WERI-Rb-1 (cell line): ENCODE measurements at regions not wholly inside any gene's neighbourhood (a gene's known extent, or its start where the extent isn't known, plus 50 kb on each side); places are given as distances from the start of the nearest gene placed in this dataset.

Source experiments
- DNase-seq: peaks from one replicate; pipeline ENCODE4 v3.0.0-alpha.2; 2020
- H3K27ac ChIP-seq: fragments of 250-450 bp; sonication (Bioruptor Pico); 2 replicates; pipeline ENCODE4 v1.5.1; 2020; ENCODE audit warnings: mild to moderate bottlenecking, moderate library complexity
- H3K27me3 ChIP-seq: fragments of 250-450 bp; sonication (Bioruptor Pico); 2 replicates; pipeline ENCODE4 v1.5.1; 2021; ENCODE audit warnings: mild to moderate bottlenecking, low read depth, moderate library complexity; ENCODE audit not compliant: insufficient read depth, severe bottlenecking
- H3K36me3 ChIP-seq: fragments of 250-450 bp; sonication (Bioruptor Pico); 2 replicates; pipeline ENCODE4 v1.5.1; 2020; ENCODE audit warnings: mild to moderate bottlenecking, moderate library complexity
- H3K4me3 ChIP-seq: 2 replicates; pipeline ENCODE4 v1.5.1; 2011; ENCODE audit warnings: low read depth, mild to moderate bottlenecking, control low read depth, low read length
- H3K9me3 ChIP-seq: fragments of 250-450 bp; sonication (Bioruptor Pico); 2 replicates; pipeline ENCODE4 v1.5.1; 2021; ENCODE audit warnings: mild to moderate bottlenecking, moderate library complexity; ENCODE audit not compliant: severe bottlenecking
- CTCF ChIP-seq: IDR thresholded peaks from 2 replicates; pipeline ENCODE4 v1.5.1; 2011; ENCODE audit warnings: low read depth, mild to moderate bottlenecking, control low read depth, inconsistent platforms, low read length

- H3K9me3 ChIP-seq, result peaks cover 5% of the 10 kb centered on the region
- DNase-seq, result no peak
- no peak overlapping the region for H3K27ac ChIP-seq
- H3K27me3 ChIP-seq, result no peaks in the 10 kb centered on the region
- no peak for TF ChIP-seq CTCF
- no peaks in the 10 kb centered on the region for H3K36me3 ChIP-seq
- H3K4me3 ChIP-seq, result no peak overlapping the region
These were observed 884.4 kb upstream of the KLHL29 start for GRCh38 chr2:22500555-22500935.

- Histone ChIP-seq H3K9me3 (peaks cover 5% of the 10 kb centered on the region), H3K4me3 (no peak overlapping the region), H3K27ac (no peak overlapping the region), H3K27me3 (no peaks in the 10 kb centered on the region), H3K36me3 (no peaks in the 10 kb centered on the region)
- DNase-seq, result no peak
- TF ChIP-seq CTCF, result no peak
These were observed 883.1 kb upstream of the KLHL29 start for GRCh38 chr2:22501851-22502250.

GRCh38 chr2:22513563-22513962, 871.4 kb upstream of the KLHL29 start:
- no peaks in the 10 kb centered on the region for H3K9me3 ChIP-seq
- H3K27ac ChIP-seq, result no peak overlapping the region
- no peaks in the 10 kb centered on the region for H3K27me3 ChIP-seq
- no peaks in the 10 kb centered on the region for H3K36me3 ChIP-seq
- no peak for TF ChIP-seq CTCF
- no peak for DNase-seq
- no peak overlapping the region for H3K4me3 ChIP-seq

- Histone ChIP-seq H3K27ac (no peak overlapping the region), H3K9me3 (no peaks in the 10 kb centered on the region), H3K27me3 (no peaks in the 10 kb centered on the region), H3K4me3 (no peak overlapping the region), H3K36me3 (no peaks in the 10 kb centered on the region)
- no peak for TF ChIP-seq CTCF
- DNase-seq, result no peak
These were observed 867.8 kb upstream of the KLHL29 start for GRCh38 chr2:22517141-22517540.

GRCh38 chr2:22518641-22519040, 866.3 kb upstream of the KLHL29 start:
- Histone ChIP-seq H3K9me3 (no peaks in the 10 kb centered on the region), H3K27ac (no peak overlapping the region), H3K4me3 (no peak overlapping the region), H3K36me3 (no peaks in the 10 kb centered on the region), H3K27me3 (no peaks in the 10 kb centered on the region)
- TF ChIP-seq CTCF, result no peak
- no peak for DNase-seq
